DMS 273 treated with DMSO at 0.1 percent for 48 hours (cell line): ENCODE measurements at regions not wholly inside any gene's neighbourhood (a gene's known extent, or its start where the extent isn't known, plus 50 kb on each side); places are given as distances from the start of the nearest gene placed in this dataset.

Source experiments
- DNase-seq: peaks from one replicate; lab custom pipeline; 2025; lab: John Stamatoyannopoulos, UW

DNA sequence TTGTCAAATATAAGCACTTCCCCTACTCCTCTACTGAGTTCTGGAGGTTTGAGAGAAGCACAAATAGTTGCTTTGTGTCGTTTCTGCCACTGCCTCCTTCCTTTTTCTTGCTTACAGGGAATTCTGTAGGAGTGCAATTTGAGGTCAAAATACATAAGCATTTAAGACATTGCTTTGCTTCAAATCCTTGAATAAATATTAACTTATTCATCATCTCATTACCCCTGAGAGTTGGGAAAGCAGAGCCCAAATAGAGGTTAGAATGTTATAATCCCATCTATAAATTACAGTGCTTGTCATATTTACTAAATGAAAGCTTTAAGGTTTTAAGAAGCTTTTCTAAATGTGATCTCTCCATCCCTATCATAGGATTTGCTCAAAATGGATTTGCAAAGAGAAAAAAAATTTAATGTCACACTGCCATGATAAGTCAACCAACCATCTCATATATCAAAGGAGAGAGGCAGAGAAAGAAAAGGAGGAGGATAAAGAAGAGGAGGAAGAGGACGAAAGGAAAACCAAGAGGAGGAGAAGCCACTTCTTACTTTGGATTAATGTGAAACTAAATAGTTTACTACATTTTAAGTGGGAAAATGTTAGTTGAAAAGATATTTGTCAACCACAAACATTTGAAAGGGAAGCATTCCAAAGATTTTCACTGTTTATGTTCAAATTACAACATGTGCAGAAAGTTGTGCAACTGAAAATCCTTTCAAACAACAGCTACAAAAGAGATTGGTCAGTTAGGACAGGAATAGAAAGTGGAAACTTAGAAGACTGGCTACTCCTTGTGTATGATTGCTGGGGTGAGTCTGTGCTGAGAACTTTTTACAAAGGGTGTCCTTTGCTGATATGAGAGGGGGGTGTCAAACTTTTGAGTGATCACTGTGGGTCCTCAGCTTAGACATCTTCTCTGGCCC, 277.3 kb upstream of the FN1 start:
- no peak for DNase-seq

DNA sequence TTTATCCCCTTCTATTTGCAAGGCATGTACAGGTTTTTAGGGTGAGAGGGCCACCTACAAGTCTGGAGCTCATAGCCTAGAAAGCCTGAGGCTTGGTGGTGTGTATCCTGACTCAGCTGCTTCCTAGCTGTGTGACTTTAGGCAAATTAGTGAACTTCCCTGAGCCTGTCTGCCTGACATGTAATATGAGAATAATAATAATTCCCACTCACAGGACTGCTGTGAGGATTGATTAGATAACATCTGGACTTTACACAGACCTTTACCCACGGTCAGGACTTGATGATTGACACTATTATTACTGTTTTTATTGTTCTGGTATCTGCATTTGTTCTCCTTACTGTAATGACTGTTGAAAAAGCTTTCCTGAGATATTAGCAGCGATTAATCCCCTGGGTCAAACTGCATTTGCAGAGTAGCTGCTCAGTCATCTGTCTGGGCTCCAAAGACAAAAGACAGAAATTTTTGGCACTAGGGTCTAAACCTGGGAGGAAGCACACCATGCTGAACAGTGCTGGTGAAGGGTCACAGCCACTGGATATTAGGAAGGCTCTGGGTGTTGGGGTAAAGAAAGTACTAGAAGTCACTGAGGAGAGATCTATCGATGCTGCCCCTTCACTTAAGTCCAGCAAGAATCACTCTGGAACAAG, 276.5 kb upstream of the FN1 start:
- DNase-seq = no peak

GRCh38 chr2:215711471-215712034, 275.7 kb upstream of the FN1 start:
- no peak for DNase-seq

GRCh38 chr2:215707608-215708007, 271.7 kb upstream of the FN1 start:
- no peak for DNase-seq

DNA sequence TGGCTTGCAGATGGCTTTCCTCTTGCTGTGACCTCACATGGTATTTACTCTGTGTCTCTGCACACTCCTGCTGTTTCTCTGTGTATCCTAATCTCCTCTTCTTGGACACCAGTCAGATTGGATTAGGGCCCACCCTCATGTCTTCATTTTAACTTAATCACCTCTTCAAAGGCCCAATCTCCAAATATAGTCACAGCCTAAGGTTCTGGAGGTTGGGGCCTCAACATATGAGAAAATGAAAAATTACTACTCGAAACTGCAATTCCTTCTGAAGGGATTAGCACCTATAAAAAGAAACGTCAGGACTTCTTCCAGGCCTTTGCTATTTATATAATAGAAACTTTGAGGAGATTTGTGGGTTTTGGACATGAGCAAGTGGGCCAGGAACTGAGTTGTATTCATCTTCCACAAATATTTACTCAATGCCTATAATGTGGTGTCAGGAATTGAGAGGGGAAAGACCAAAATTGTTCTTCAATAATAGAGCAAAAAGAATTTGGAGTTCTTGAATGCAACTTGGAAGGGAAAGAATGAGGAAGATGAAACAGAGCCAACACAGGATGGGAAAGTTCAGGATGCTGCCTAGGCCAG, 270.0 kb upstream of the FN1 start:
- DNase-seq = no peak

DNA sequence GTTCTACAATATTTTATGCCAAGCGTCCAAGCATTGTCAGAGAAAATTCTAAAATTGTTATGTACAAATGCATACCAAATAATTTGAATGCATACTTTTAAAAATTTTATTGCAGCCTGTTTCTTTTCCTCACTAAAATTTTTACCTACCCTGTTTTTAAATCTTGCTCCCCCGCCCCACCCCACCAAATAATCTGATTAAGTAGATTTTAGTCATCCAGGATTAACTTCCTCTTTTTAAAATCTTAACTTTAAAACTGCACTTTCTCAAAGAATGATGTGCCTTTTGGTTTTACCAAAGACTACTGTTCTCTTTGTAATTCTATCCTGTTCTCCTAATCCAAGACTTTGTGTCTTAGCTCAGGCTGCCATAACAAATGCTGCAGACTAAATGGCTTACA, 269.4 kb upstream of the FN1 start:
- no peak for DNase-seq

- peak; percentile 39 for DNase-seq
These were observed 266.4 kb upstream of the FN1 start for GRCh38 chr2:215702116-215702902.

GRCh38 chr2:215699700-215700538, 264.1 kb upstream of the FN1 start:
- no peak for DNase-seq

- DNase-seq = no peak
These were observed 263.1 kb upstream of the FN1 start for GRCh38 chr2:215699018-215699417.

DNA sequence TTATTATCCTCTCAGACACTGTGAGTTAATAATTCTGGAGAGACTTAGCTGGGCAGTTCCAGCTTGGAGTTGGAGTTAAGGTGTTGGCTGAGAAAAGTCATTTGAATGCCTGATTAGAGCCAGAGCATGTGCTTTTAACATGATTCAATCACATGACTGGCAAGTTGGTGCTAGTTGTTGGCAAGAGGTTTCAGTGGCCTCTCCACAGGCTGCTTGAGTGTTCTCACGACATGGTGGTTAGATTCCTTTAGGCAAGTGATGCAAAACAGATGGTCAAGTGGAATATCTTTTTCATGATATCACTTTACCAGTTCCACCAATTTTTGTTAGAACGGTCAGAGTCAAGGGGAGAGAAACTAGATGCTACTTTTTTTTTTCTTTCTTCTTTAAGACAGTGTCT, 262.7 kb upstream of the FN1 start:
- DNase-seq = no peak

GRCh38 chr2:215697496-215697895, 261.6 kb upstream of the FN1 start:
- DNase-seq = no peak

DNA sequence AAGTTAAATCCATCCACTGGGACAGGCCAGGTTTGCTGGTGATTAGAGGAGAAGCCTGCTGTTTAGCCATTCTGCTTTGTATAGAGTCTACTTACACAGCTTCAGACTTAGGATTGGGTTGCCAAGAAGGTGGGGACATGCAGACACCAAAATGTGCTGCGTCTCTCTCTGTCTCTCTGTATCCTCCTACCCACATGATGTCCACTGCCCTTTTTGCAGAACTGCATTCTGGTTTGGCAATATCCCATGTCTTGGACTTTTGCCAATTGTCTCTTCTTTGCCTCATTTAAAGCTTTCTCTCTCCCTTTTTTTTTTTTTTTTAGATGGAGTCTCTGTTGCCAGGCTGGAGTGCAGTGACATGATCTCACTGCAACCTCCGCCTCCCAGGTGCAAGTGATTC, 261.1 kb upstream of the FN1 start:
- no peak for DNase-seq

GRCh38 chr2:215695861-215696260, 260.0 kb upstream of the FN1 start:
- DNase-seq = no peak

DNA sequence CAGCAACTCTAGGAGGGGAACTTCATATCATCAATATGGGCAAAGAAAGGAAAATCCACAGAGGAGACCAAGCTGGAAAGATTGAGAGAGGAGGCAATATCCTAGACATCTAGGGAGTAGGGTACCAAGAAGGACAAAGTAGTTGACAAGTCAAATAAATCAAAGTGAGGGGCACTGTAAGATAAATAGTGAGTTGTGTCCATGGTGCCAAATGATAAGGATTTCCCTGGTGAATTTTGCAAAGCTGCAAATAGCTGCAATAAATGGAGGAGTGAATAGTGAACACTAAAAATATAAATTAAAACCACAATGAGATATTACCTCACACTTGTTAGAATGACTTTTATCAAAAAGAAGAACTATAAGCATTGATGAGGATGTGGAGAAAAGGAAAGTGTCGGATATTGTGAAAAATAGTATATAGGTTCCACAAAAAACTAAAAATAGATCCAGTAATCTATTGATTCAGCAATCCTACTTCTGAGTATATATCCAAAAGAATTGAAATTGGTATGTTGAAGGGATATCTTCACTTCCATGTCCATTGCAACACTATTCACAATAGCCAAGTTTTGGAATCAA, 258.2 kb upstream of the FN1 start:
- no peak for DNase-seq

DNA sequence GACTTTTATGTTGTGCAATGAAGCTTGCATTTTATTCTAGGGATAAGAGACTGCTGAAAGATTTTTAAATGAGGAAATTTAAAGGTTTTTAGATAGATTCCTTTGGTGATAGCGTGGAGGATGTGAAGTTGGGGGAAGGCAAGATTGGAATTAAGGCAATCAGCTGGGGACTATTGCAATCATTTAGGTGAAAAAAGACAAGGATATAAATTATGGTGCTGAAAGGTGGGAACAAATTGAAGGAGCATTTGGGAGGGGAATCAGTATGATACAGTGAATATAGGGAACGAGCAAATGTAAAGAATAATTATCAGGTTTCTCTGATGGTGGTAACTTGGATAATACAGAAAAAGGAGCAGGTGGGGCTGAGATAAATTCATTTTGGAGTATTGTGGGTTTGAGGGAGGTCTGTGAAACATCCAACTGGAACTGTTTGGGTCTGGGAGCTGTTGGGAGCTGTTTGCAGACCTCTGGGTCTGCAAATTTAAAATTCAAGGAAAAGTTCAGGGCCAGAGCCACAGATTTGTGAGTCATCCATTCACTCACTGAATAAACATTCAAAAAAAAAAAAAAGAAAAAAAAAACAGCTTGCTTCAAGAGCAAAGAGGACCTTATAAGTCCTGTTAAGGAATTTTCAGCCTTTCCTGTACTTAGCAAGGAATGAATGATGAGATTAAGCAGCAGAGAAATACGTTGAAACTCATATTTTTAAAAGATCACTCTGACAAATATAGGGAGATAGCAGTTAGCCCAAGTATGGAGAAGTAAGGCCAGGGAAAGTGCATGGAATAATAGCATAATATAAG, 257.5 kb upstream of the FN1 start:
- DNase-seq = no peak

DNA sequence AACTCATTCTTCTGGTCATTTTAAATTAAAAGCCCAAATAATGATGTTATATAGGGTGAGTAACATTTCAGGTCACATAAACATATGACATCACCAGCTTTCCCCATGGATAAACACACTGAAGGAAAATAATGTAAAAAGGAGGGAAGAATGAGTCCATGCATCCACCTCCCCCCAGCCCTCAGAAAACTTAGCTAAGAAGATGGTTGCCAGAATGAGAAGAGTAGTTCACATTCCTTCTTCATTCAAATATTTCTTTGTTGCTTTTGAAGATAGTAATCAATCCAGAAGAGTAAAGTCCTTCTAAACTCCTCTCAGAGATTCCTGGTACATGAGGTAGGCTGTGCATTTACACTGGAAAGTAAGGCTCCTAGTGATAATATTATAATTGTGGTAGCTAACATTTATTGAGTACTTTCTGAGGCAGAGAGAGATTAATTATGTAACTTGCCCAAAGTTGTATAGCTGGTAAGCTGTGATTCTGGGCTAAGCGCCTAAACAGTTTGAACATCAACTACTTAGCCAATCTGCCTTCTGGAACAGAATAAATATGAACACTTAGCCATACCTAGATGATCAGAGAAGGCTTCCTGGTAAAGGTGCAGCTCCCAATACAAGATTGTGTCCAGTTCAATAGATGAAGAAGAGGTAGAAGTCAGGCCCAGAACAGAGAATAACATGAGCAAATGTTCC, 256.7 kb upstream of the FN1 start:
- no peak for DNase-seq

DNA sequence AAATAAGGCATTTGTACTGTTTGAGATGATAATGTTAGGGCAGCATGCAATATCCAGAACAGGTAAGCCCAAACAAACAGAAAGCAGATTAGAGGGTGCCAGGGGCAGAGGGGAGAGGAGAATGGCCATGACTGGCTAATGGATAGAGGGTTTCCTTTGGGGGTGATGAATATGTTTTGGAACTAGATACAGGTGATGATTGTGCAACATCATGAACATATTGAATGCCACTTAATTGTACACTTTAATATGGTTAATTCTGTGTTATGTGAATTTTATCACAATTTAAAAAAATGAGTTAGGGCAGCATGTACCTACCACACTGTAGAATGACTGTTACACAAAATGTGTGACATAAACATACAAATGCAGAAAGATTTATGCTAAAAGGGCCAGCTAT, 255.5 kb upstream of the FN1 start:
- no peak for DNase-seq

DNA sequence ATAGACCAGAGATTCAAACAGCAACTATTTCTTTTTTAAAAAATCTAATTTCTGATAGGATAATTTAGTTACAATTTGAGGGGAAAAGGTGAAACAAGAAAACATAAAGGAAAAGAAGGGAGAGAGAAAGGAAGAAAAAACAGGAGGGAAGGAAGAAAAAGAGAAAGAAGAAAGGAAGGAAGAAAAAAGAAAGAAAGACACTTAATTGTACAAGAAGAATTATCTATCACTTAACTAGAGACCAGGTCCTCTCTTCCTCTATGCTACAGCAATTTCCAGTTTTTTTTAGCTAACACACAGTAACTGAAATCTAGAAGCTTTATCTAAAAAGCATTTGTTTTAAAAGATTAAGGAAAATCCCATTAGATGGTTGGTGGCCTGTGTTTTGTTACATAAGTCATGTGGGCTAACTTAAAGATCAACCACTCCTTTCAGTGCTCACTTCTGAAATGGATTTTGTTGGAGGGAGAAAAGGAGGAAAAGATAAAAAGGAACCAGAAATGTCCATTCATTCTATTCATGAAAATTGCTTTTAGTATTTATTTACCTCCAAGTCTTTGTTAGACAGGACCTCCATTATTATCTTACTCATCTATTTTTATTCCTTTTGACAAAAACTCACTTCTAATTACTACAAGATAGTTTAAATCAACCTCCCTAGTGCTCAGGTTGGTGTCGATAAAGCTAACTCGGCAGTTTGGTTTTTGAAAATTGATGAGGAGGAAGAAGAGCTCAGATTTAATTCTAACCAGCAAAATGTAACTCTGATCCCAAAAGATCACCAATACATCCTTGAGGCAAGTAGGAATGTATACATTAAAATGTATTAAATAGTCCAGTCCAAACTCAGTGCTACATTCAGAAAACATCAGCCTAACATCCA, 251.5 kb upstream of the FN1 start:
- DNase-seq = no peak
